HG02571 (cell line): ENCODE measurements at regions not wholly inside any gene's neighbourhood (a gene's known extent, or its start where the extent isn't known, plus 50 kb on each side); places are given as distances from the start of the nearest gene placed in this dataset.

Source experiments
- ATAC-seq: cut with Tn5 transposase; IDR thresholded peaks from one replicate; pipeline ENCODE4 v1.9.1; 2021; ENCODE audit warnings: mild to moderate bottlenecking, moderate library complexity; ENCODE audit not compliant: unreplicated experiment

GRCh38 chr18:24560511-24560981, 100.1 kb downstream of the HRH4 start:
- no peak for ATAC-seq

GRCh38 chr18:24561369-24561965, 101.0 kb downstream of the HRH4 start:
- ATAC-seq: no peak

- no peak for ATAC-seq
Measured at GRCh38 chr18:24567199-24567598, 106.8 kb downstream of the HRH4 start.

- no peak for ATAC-seq
Measured at GRCh38 chr18:24570716-24571115, 110.3 kb downstream of the HRH4 start.

GRCh38 chr18:24582771-24583170, 122.3 kb downstream of the HRH4 start:
- ATAC-seq: no peak

- ATAC-seq: no peak
Measured at GRCh38 chr18:24584205-24584604, 123.8 kb downstream of the HRH4 start.

GRCh38 chr18:24584813-24585212, 124.4 kb downstream of the HRH4 start:
- ATAC-seq: no peak

GRCh38 chr18:24585996-24586566, 125.6 kb downstream of the HRH4 start:
- no peak for ATAC-seq

- ATAC-seq: no peak
Measured at GRCh38 chr18:24586662-24587360, 126.4 kb downstream of the HRH4 start.

- ATAC-seq: no peak
Measured at GRCh38 chr18:24588440-24588839, 128.0 kb downstream of the HRH4 start.

- no peak for ATAC-seq
Measured at GRCh38 chr18:24590946-24591345, 130.5 kb downstream of the HRH4 start.

GRCh38 chr18:24593401-24593800, 133.0 kb downstream of the HRH4 start:
- no peak for ATAC-seq

GRCh38 chr18:24593886-24594285, 133.4 kb downstream of the HRH4 start:
- ATAC-seq: no peak

- no peak for ATAC-seq
Measured at GRCh38 chr18:24595561-24596031, 135.2 kb downstream of the HRH4 start.

- no peak for ATAC-seq
Measured at GRCh38 chr18:24600076-24600654, 139.7 kb downstream of the HRH4 start.

GRCh38 chr18:24601585-24601984, 141.1 kb downstream of the HRH4 start:
- ATAC-seq: no peak

- no peak for ATAC-seq
Measured at GRCh38 chr18:24602201-24602600, 141.8 kb downstream of the HRH4 start.

GRCh38 chr18:24603151-24603550, 142.7 kb downstream of the HRH4 start:
- no peak for ATAC-seq

- ATAC-seq: no peak
Measured at GRCh38 chr18:24605444-24605843, 145.0 kb downstream of the HRH4 start.

GRCh38 chr18:24609254-24609653, 148.8 kb downstream of the HRH4 start:
- no peak for ATAC-seq

- ATAC-seq: no peak
Measured at GRCh38 chr18:24611075-24611474, 150.6 kb downstream of the HRH4 start.
